Frontal cortex (tissue), 3 donors: ENCODE measurements at regions not wholly inside any gene's neighbourhood (a gene's known extent, or its start where the extent isn't known, plus 50 kb on each side); places are given as distances from the start of the nearest gene placed in this dataset.
"Not testable (repeated sequence)": the region's sequence is repeated elsewhere in the genome, so short reads cannot be mapped to it uniquely, and the experiment has no call there.

Source experiments
- DNase-seq, 2 donors: peaks; one replicate each; pipeline ENCODE4 v3.0.0; 2012; ENCODE audit warnings: low spot score in 2 of 2
- FAIRE-seq: peaks from 2 replicates; lab custom pipeline; 2012; peaks lifted over from hg19 to GRCh38; lab: Jason Lieb, UNC
- donor health status: control.
- donor health status: control.
- donor health status: control.

DNA sequence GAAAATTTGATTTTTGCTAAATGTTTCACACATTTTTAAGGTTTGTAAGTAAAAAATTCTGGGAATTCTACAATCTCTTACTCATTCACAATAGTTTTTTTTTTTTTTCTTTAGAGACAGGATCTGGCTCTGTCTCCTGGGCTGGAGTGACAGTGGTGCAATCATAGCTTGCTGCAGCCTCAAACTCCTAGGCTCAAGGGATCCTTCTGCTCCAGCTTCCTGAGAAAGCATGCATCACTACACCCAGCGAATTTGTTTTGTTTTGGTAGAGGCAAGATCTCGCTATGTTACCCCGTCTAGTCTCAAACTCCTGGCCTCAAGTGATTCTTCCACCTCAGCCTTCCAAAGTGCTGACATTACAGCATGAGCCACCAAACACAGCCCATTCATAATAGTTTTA is 232.8 kb downstream of the GJA1 start:
- DNase-seq (no peak), FAIRE-seq (no peak)

DNA sequence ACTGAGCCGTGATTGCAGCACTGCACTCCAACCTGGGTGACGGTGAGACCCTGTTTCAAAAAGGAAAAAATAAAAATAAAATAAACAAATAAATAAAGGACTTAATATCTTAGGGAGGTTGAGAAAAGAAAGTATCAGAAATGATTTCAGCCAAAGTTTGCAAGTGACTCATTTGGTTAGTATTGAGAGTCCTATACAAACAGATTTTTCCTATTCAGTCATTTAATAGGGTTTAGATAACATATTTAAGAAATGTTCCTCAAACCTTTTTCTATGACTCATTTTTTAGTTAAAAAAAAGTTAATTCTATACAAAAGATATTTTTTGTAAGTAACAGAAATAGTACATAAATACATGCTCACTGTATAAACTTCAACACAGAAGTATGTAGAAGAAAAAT is 235.1 kb downstream of the GJA1 start:
- FAIRE-seq (no peak), DNase-seq (no peak)

DNA sequence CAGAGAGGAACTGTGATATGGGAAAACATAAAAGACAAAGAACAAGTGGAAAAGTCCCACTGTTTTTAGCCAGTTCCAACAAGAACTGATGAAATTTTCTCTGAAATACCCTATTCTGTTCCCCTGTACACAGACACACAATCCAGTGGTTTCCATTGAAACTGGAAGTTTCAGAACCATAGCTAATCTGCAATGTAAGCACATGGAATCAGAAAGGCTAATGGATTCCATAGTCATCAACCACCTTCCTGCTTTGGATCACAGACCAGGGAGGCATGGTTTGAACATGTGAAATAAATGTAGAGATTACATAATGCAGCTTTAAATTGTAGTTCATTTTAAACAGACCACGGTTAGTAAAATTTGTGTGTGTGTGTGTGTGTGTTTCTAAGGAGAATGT is 242.1 kb downstream of the GJA1 start:
- DNase-seq, result no peak
- FAIRE-seq, result no peak

DNA sequence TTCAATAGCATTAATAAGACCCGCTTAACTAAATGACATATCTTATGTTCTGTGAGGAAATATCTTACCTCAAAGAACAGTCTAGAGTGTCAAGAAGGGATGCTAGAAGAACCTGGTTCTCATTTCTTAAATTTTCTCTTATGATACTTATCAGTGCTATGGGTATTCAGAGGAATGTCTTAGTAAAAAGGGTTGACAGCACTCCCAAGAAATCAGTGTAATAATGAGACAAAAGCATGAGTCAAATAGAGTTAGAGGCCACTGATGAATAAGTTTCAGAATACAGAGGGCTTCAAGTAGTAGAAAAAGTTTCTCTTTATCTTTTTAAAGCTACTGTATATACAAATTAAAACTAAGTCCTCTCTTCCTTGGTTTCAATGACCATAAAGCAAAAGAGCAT is 242.8 kb downstream of the GJA1 start:
- DNase-seq (no peak), FAIRE-seq (no peak)

DNA sequence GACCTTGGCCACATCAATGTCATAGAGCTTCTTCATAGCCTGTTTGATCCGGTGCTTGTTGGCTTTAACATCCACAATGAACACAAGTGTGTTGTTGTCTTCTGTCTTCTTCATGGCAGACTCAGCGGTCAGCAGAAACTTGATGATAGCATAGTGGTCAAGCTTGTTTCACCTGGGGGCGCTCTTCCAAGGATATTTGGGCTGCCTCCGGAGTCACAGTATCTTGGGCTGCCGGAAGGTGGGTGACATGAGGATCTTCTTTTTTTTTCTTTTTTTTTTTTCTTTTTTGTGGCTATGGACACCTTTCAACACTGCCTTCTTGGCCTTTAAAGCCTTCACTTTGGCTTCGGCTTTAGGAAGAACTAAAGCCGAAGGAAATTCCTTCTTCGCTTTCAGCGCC is 244.6 kb downstream of the GJA1 start:
- FAIRE-seq (no peak), DNase-seq (no peak)

DNA sequence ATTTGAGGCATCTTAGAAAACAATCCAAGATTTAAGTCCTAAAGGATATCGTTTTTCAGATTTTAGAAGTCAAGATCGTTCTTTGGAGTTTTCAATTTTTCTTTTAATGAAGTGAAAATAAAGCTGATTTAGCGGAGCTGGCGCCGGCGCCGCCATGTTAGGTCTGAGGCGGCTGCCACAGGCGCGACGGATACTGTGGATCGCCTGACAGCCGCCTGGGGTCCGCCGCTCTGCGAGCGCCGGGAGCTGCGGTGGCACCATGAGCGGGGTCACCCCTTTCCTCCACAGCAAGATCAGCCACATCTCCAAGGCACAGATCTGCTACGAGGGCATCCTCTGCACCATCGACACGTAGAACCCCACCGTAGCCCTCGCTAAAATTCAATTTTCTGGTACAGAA is 247.2 kb downstream of the GJA1 start:
- FAIRE-seq (no peak), DNase-seq (no peak)

DNA sequence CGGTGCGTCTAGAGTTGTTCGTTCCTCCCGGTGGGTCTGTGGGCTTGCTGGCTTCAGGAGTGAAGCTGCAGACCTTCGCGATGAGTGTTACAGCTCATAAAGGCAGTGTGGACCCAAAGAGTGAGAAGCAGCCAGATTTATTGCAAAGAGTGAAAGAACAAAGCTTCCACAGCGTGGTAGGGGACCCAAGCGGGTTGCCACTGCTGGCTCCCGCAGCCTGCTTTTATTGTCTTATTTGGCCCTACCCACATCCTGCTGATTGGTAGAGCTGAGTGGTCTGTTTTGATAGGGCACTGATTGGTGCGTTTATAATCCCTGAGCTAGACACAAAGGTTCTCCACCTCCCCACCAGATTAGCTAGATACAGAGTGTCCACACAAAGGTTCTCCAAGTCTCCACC is 250.4 kb downstream of the GJA1 start:
- not testable (repeated sequence) for FAIRE-seq, DNase-seq

DNA sequence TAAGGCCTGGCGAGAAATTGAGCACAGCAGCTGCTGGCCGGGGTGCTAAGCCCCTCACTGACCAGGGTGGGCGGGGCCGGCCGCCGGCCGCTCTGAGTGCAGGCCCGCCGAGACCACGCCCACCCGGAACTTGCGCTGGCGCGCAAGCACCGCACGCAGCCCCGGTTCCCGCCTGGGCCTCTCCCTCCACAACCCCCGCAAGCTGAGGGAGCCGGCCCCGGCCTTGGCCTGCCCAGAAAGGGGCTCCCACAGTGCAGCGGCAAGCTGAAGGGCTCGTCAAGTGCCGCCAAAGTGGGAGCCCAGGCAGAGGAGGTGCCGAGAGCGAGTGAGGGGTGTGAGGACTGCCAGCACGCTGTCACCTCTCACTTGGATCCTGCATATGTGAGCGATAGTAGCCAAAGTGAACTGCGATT is 251.2 kb downstream of the GJA1 start:
- FAIRE-seq, result no peak

DNA sequence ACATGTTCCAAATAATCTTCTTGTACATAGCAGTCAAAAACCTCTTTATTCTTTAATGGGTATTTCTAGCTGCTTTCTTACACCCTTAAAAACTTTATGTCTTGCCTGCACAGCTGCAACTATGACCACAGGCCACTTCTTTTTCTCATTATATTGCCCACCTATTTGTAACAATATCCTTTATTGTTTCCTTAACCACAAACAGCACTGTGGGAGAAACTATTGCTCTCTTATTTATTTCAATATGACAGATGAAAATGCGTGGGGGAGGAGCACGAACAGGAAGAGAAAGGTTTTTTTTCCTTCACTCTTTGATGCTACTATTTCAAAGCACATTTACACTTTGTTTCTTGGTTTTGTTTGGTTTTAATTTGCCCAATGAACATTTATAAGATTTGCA is 253.5 kb downstream of the GJA1 start:
- DNase-seq (no peak), FAIRE-seq (no peak)

More for the DNA sequence above, 251.2 kb downstream of the GJA1 start:
- DNase-seq, result no peak

DNA sequence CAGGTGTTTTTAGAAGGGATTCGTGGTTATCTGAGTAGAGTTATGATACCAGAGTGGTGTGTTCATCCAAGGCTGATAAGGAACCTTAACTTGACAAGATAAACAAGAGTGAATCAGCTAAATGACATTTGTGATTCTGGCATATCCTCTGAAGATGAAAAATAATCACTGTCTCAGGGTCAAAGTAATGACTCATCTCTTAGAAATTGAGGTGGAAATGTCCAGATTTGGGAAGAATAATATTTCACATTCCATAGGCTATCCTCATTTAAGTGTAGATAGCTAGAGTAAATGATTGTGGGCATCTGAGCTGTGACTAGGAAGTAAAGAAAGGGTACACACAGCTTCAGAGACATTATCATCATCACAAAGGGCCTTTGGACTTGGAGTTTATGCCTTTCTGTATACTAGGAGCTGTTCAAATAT is 255.7 kb downstream of the GJA1 start:
- FAIRE-seq (no peak), DNase-seq (no peak)

DNA sequence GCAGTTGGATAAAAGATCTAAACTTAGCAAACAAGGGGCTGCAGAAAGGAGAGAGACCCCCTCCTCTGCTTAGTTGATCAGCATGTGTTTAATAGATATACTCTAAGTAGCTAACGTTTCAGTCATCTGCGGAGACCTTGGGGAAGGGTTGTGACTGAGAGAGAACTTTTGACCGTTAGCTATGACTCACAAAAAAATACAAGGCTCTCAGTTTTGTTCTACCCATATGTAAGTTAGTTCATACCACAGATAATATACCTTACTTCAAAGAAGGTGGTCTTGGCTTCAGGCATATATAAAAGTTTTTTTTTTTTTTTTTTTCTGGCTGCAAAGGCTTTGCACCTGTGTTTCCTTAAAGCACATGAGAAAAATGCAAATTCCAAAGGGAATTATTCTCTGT is 258.9 kb downstream of the GJA1 start:
- FAIRE-seq, result no peak

DNA sequence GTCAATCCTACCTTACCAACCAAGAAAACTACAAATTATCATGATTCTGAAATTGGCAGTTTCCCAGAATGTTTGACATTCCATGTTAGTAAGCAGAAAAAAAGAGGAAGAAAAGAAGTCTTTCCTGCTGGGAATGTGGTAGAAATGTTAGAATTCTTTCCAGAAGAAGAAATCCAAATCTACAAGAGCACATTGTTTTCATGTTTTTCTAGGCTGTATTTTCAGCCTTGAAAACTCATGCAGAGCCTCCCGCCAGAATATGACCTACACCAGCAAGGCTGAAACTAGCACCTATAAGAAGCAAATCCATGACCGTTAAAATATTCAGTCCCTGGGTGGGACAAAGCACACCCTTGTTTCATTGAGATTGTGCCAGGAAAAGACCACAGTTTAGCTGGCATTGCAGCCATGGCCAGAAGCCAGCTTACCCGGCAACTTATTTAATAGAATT is 259.4 kb downstream of the GJA1 start:
- no peak for FAIRE-seq
- DNase-seq, result no peak

More for the DNA sequence above, 258.9 kb downstream of the GJA1 start:
- no peak for DNase-seq

DNA sequence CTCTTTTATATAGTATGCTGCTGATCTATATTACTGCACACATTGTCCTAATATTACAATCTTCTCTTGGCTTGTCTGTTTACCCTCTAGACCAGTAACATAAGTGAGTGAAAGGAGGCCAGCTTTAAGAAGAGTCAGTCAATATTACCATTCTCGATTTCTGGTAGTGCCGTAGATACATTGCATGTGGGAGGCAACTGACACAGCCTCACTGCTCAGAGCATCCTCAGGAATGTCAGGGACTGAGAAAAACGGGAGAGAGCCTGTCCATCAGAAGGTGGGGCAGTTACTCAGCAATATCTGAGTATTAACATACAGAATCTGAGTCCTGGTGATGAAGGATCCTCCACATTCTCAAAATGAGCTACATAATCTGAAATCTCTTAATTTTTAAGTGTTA is 259.9 kb downstream of the GJA1 start:
- FAIRE-seq, result no peak

DNA sequence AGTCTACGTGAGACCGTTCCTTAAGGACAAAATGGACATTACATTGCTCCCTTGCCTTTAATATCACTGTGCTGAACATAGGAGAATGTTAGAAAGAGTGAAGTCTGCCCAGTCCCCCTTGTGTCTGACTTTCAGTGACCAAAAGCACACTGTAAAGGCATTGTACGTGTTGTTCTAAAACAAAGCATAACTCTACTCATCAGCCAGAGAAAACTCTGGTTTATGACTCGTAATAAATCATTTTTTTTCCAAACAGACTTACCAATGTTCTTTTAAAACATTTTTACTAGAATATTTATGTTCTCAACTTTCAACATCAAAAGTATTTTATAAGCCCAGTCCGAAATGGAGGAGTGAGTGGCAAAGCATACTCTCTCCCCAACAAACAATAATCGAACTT is 262.5 kb downstream of the GJA1 start:
- DNase-seq (no peak), FAIRE-seq (no peak)

More for the DNA sequence above, 259.9 kb downstream of the GJA1 start:
- no peak for DNase-seq

DNA sequence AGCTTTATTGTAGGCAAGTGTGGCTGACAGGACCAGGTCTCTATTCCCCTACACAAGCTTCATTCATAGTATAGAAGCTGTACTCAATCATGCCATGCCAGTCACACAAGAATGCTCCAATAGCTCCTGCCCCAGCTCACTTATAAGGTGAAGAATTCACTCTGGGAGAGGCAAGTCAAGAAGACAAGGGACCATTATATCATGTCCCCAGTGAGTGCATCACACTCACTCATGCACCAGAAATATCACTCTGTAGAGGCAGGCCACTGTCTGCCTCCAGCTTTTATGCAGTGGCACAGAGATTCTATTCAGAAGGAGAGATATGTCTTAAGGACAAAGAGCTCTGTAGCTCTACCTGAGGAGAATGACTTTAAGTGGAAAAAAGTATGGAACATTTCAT is 263.2 kb downstream of the GJA1 start:
- FAIRE-seq, result no peak
- DNase-seq, result no peak

DNA sequence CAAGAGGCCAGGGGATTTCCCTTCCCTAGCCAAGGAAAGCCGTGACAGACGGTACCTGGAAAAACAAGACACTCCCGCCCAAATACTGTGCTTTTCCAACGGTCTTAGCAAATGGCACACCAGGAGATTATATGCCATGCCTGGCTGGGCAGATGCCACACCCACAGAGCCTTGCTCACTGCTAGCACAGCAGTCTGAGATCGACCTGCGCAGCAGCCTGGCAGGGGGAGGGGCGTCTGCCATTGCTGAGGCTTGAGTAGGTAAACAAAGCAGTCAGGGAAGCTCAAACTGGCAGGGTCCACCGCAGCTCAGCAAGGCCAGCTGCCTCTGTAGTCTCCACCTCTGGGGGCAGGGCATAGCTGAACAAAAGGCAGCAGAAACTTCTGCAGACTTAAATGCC is 267.7 kb downstream of the GJA1 start:
- not testable (repeated sequence) for FAIRE-seq, DNase-seq

DNA sequence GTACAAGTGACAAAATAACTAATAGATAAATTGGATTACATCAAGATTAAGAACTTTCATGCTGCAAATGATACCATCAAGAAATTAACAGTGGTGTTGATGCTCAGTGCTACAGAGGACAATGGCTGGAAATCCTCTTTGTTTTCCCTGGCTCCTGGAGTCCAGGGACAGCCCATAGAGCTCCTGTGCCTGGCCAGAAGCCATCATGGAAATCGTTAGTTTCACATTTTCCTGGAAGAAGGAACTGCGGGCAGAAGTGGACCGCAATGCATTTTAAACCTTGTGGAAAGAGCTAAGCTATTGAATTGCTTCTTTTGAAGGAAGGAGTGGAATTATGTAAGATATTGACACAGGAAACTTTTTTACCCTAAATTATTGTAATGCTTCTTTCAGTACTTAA is 276.0 kb downstream of the GJA1 start:
- DNase-seq, result no peak
- no peak for FAIRE-seq

DNA sequence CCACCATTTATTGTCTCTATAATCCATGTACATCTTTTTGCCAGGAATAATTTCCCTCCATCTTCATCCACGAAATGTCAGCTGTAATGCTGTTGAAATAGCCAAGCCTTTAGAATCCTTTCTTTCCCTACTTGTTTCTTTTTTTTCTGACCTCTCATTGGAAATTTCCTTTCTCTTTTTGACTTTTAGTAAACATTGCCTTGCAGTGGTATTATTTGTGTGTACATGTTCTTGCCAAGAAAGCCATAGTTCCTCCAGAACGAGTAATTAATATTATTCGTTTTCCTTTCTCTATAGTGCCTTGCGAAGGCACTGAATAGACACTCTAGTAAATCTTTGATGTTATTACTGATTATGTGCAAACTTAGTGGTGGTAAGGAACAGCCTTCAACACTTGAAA is 282.2 kb downstream of the GJA1 start:
- FAIRE-seq, result no peak
- no peak for DNase-seq

DNA sequence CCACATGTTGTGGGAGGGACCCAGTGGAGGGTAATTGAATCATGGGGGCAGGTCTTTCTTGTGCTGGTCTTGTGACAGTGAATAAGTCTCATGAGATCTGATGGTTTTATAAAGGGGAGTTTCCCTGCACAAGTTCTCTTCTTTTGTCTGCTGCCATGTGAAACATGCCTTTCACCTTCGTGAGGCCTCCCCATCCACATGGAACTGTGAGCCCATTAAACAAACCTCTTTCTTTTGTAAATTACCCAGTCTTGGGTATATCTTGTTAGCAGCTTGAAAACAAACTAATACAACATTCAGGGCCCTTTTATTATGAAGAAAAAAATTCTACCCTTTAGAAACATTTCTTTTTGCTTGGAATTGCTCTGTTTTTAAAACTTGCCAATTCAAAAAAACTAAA is 285.4 kb downstream of the GJA1 start:
- not testable (repeated sequence) for FAIRE-seq, DNase-seq

DNA sequence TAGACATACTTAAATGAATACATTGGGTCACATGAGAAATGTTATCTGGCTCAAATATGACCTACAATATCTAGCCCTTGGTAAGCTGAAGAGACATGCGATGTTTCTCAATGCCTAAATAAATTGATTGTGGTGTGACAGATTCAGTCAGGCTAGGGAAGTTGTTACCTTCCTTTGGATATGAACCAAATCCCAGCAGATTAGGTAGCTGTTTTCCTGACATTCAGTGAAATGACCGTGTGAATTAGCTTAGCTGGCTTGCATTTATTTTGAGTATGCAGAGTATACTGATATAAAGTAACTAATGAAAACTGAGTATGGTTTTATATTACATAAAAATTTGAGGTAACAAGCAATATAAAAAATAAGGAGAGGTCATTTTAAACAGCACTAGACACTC is 288.2 kb downstream of the GJA1 start:
- FAIRE-seq, result no peak

DNA sequence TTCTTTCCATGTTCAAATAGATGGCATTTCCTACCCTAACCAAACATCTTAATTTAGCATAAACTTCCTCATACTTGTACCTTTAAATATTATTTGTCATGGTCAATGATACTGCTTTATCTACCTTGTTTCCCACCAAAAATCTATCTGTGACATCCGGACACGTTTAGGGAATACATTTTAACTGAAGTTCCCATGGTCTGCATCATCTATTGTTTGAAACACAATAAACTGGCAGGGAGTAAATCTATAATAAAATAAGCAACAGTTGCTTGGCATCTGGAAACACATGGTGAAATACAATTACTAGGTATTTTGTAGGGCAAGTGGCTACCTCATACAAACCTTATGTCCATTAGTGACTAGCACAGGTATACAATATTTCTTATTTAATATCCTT is 289.1 kb downstream of the GJA1 start:
- FAIRE-seq (no peak), DNase-seq (no peak)

More for the DNA sequence above, 288.2 kb downstream of the GJA1 start:
- DNase-seq, result no peak

DNA sequence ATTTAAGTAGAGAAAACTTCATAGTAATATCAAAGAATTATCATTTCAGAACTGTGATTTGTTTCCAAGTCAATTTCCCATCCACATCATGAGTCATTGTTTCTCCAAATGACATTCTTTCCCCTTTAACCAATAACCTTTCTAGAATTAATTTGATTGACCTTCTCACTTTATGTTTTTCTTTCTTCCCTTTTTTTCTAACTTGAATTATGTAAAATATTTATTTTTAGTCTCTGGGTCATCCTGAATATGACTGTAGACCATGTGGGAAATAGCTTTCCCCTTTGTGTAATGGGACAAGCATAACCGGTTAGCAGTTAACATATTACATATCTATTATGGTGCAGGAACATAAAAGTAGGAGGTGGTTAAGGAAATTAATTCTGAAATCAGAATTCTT is 291.1 kb downstream of the GJA1 start:
- DNase-seq, result no peak

DNA sequence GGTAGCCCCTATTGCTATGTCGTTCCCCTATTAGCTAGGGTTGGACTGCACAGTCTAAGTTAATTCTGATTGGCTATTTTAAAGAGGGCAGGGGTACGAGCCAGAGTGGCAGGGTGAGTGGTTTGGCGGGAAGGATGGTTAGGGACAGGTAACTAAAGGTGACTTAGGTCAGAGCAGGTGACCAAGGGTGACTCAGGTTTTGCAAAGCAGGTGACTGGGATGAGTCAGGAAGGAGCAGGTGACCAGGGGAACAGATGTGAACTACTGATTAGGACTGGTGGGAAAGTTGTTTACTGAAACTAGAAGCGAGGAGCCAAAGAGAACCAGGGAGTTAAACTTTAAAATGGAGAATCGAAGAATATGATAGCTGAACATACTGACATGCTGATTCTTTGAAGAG is 295.2 kb downstream of the GJA1 start:
- no peak for FAIRE-seq

More for the DNA sequence above, 291.1 kb downstream of the GJA1 start:
- no peak for FAIRE-seq

More for the DNA sequence above, 295.2 kb downstream of the GJA1 start:
- no peak for DNase-seq
